ENCODE measurements at regions not wholly inside any gene's neighbourhood (a gene's known extent, or its start where the extent isn't known, plus 50 kb on each side); places are given as distances from the start of the nearest gene placed in this dataset.

GRCh38 chrX:38975368-38975942 is 174.2 kb downstream of the MID1IP1 start:
- TF ChIP-seq CHD2 (IDR thresholded peaks at IDR 0.05; ENCODE audit: low read length, partially characterized antibody) (no peak), SIN3A (IDR thresholded peaks at IDR 0.05; ENCODE audit: borderline replicate concordance, low read depth, low read length) (no peak), ZBTB33 (IDR thresholded peaks at IDR 0.05; ENCODE audit: borderline replicate concordance, low read depth) (no peak), CTCF (IDR thresholded peaks at IDR 0.05) (no peak), EZH2phosphoT487 (IDR thresholded peaks at IDR 0.05; ENCODE audit: borderline replicate concordance, low read depth) (no peak), FOSL2 (IDR thresholded peaks at IDR 0.05; ENCODE audit: borderline replicate concordance, low read depth) (no peak), IRF3 (IDR thresholded peaks at IDR 0.05; ENCODE audit: low read depth, low read length) (no peak), REST (IDR thresholded peaks at IDR 0.05; ENCODE audit: low read depth, low read length) (no peak), MXI1 (IDR thresholded peaks at IDR 0.05; ENCODE audit: low read depth, low read length) (no peak), RXRA (IDR thresholded peaks at IDR 0.05; ENCODE audit: borderline replicate concordance, low read depth) (no peak), SMC3 (IDR thresholded peaks at IDR 0.05; ENCODE audit: low read depth, low read length) (no peak), EP300 (IDR thresholded peaks at IDR 0.05; ENCODE audit: borderline replicate concordance in 1 of 2, low read depth in 1 of 2, low read length in 1 of 2) (no peak), TAF1 (IDR thresholded peaks at IDR 0.05; ENCODE audit: borderline replicate concordance, low read depth, low read length) (no peak), TEAD4 (IDR thresholded peaks at IDR 0.05; ENCODE audit: borderline replicate concordance, insufficient read depth) (no peak), TCF12 (IDR thresholded peaks at IDR 0.05) (no peak), GATA2 (CRISPR knock-in tag; IDR thresholded peaks at IDR 0.05) (no peak)
- ChIA-PET POLR2A (no interaction called here), CTCF (interaction anchor here (0.8 kb wide), 1 partner anchor 174 kb away, joined by 3 read pairs; no protein-coding TSS in a partner anchor)
- H3K27me3 ChIP-seq (ENCODE audit: insufficient read depth): no peaks in the 10 kb centered on the region; the same call in 1 of the 2 replicates
- no peak overlapping the region for H3K9ac ChIP-seq
- no peak overlapping the region for H3K4me3 ChIP-seq (ENCODE audit: low read depth in 2 of 2, low read length in 1 of 2)
- no peaks in the 10 kb centered on the region for H3F3A ChIP-seq (replicated peaks; ENCODE audit: insufficient read depth)
- H3K27ac ChIP-seq (ENCODE audit: low read depth in 2 of 2, low read length in 1 of 2): no peak overlapping the region
- no peaks in the 10 kb centered on the region for H3K9me2 ChIP-seq
- DNase-seq: no peak
- H3K9me3 ChIP-seq: no peaks in the 10 kb centered on the region
- H3K79me2 ChIP-seq (ENCODE audit: insufficient read depth): no peaks in the 10 kb centered on the region
- H4K20me1 ChIP-seq (ENCODE audit: insufficient read depth): no peaks in the 10 kb centered on the region
- no peaks in the 10 kb centered on the region for H3K4me1 ChIP-seq (ENCODE audit: control insufficient read depth in 1 of 2, insufficient read depth in 2 of 2, low read depth in 1 of 2, low read length in 1 of 2)
- no peaks in the 10 kb centered on the region for H3K36me3 ChIP-seq (replicated peaks in 1 of 2; ENCODE audit: control insufficient read depth in 1 of 2, insufficient read depth in 2 of 2, low read length in 1 of 2)
- no peak overlapping the region for H2AFZ ChIP-seq (ENCODE audit: low read depth)
- no peak overlapping the region for H3K4me2 ChIP-seq
